Activated CD8-positive, alpha-beta memory T cell treated with anti-CD3 and anti-CD28 coated beads for 48 hours (primary cell): ENCODE measurements at regions not wholly inside any gene's neighbourhood (a gene's known extent, or its start where the extent isn't known, plus 50 kb on each side); places are given as distances from the start of the nearest gene placed in this dataset.
"Not testable (repeated sequence)": the region's sequence is repeated elsewhere in the genome, so short reads cannot be mapped to it uniquely, and the experiment has no call there.

ENCODE experiments used
- DNase-seq, 3 experiments: peaks; one replicate each; pipeline ENCODE4 v3.0.0-alpha.2; 2020; ENCODE audit warnings: low read depth in 2 of 3, low spot score in 2 of 3

DNA sequence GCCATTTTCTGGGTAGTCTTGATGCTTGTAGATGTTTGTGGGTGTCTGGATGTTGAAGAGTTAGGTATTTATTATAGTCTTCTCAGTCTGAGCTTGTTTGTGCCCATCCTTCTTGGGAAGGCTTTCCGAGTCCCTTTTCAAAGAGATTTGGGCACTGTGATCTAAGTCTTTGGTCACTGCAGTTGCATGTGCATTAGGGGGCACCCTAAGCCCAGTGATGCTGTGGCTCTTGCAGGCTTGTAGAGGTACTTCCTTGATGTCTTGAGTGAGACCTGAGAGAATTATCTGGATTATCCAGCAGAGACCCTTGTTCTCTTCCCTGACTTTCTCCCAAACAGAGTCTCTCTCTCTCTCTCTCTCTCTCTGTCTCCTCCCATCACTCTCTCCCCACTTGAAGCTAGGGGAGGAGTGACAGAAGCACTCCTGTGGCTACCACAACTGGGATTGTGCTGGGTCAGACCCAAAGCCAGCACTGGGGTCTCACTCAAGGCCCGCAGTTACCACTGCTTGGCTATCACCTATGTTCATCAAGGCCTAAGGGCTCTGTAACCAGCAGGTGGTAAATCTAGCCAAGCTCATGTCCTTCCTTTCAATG lies 68.5 kb downstream of the TMCO5A start:
- DNase-seq: no peak

DNA sequence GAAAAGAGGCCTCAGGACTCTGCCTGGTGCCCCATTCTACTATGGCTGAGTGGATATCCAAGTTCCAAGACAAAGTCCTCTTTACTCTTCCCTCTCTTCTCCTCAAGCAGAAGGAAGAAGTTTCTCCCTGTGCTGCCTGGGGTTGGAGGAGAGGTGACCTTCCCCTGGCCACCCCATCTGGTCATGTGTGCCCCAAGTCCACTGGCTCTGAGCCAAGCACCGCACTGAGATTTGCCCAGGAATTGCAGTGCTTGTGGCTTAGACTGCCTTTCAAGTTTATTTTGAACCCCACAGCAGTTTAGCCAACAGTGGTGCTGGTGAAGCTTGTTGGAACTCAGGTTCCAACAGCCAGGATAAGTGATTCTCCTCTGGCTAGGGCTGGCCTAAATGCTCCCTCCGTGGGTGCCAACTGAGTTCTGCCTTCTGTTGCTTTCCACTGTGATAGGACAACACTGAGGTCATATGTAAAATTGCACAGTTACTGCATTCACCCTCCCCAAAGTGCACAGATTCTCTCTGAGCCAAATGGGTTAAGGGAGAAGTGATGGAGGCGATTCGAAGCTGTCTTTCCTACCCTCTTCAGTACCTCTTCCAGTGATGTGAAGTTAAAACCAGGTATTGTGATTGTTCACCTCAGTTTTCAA lies 69.9 kb downstream of the TMCO5A start:
- DNase-seq: no peak

DNA sequence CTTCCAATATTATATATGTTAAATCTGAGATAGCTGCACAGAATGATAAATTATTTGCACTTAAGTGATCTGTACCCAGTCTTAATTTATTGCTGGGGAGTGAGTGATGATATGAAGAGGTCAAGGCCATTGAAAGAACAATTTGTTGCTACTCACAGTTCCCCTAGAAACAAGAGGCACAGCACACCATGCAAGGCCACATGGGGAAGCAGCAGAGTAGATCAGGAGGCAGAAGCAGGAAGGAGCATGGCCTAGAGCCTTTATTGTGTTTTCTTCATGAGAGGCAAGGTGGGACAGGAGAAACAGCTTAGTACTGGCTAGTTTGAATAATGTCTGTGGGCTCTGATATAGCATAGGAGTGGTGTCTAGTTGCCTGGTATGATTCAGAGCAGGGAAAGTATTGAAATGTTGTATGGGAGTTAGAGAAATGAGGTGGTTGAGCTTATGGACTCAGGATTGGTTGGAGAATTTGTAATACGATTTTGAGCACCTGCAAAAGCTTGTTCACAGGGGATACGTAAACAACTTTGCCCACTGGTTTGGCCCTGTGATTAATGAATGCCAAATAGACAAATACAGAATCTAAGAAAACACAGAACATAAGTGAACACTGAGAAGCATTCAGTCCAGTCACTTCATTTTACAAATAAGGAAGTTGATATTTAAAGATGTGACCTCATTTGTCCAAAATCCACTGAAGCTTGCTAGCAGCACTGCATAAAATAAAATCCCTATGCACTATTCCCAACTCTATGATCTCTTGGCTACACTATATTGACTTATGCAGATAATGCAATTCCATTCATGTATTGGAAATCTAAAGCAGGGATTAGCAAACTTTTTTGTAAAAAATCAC lies 71.7 kb downstream of the TMCO5A start:
- DNase-seq: no peak

GRCh38 chr15:38010395-38010794 lies 76.0 kb downstream of the TMCO5A start:
- DNase-seq: no peak

DNA sequence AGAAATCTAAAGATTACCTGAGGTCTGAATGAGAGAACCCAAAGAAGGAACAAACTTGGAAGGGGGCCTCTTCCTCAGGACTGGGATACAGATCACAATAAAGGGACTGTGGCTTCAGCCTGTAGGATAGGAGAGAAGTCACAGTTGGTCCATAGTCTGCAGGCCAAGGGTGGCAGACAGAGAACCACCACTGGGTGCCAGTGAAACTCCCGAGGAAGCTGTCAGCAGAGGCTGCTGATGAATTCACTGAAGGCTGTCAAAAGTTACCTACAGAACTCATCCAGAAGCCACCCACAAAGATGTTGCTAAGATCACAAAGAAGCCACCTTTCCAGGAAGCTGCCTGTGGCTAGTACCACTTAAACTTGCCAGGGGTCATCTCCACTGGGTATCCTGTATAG lies 78.5 kb downstream of the TMCO5A start:
- DNase-seq: no peak

DNA sequence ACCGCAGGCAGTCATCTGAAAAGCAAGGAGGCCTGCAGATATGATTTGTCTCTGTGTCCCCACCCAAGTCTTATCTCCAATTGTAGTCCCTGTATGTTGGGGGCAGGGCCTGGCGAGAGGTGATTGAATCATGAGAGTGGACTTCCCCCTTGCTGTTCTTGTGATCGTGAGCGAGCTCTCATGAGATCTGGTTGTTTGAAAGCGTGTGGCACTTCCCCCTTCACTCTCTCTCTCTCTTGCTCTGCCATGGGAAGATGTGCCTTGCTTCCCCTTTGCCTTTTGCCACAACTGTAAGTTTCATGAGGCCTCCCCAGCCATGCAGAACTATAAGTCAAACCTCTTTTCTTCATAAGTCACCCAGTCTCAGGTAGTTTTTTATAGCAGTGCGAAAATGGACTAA lies 83.3 kb downstream of the TMCO5A start:
- DNase-seq: no peak

DNA sequence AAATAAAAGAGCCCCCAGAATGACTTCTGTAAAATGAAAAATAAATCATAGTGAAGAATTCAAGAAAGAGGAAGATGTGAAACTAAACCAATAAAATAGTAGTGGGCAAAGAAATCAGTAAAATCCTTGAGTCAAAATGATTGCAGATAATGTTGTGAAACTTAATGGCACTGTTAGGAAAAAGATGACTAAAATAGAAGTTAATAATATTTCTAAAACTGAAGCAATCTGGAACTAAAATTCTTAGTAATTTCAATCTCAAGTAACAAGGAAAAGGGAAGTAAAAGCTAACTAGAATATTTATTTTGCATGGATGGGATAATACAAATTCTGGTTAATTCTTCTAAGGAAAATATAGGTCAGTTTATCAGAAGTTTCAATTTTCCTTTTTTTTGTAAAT lies 84.6 kb downstream of the TMCO5A start:
- DNase-seq: no peak

GRCh38 chr15:38021259-38021658 lies 86.8 kb downstream of the TMCO5A start:
- DNase-seq: no peak

- DNase-seq: no peak
Observed at GRCh38 chr15:38024293-38025091, 90.1 kb downstream of the TMCO5A start.

DNA sequence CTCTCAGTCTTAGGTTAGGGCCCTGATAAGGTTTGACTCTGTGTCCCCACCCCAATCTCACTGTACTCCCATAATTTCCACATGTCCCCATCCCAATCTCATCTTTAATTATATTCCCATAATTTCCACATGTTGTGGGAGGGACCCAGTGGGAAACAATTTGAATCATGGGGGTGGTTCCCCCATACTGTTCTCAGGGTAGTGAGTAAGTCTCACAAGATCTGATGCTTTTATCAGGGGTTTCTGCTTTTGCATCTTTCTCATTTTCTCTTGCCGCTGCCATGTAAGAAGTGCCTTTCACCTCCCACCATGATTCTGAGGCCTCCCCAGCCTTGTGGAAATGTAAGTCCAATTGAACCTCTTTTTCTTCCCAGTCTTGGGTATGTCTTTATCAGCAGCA lies 91.2 kb downstream of the TMCO5A start:
- not testable (repeated sequence) for DNase-seq

GRCh38 chr15:38028869-38029268 lies 94.4 kb downstream of the TMCO5A start:
- DNase-seq: no peak

DNA sequence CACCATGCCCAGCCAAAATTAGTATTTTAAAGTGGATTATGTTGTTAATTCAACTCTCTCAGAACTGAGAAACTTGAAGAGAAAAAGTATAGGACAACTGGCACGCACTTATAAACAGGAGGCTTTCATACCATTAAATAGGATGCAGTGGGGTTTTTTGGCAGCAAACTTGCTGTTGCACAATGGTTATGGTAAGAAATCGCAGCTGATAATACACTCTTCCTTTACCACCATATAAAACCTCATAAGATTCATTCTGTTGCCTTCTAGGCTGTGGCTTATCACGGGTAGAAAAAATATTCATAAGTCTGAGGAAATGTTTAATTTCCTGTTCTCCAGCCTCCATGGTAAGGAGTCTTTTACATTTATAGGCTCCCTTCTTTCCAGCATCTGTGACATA lies 95.3 kb downstream of the TMCO5A start:
- no peak for DNase-seq

DNA sequence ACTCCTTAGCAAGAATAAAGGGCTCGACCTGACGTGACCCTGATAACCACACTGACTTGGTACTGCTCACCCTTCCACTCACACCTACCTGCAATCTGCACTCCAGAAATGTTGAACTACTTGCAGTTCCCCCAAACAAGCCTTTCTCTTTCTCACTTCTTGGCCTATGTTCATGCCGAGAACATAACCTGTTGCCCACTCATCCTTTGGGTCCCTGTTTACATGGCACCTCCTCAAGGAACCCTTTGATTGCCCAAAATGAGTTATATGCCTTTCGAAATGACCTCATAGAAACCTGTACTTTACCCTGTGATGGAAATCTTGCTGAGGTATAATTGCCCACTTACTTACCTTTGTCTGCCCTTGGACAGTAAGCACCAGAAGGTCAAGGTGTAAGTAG lies 96.2 kb downstream of the TMCO5A start:
- DNase-seq: no peak

DNA sequence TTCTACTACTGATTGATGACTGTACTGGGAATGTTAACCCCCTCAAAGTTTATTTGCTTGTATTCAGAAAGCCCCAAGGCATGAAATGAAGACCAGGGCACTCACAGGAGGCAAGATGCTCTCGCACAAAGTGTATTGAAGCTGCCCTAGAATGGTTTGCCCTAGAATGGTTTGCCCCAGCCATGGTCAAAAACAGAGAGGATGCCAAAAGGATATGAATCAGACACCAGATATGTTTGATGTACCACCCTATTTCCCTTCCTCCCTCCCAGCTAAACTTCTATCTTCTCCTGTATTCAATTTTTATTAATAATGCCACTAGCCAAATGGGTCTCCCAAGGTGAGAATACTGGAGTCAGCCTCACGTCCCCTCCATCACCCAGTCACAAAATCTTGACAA lies 101.3 kb downstream of the TMCO5A start:
- no peak for DNase-seq

- DNase-seq: no peak
Observed at GRCh38 chr15:38036790-38037338, 102.4 kb downstream of the TMCO5A start.

- DNase-seq: no peak
Observed at GRCh38 chr15:38038659-38039442, 104.4 kb downstream of the TMCO5A start.

DNA sequence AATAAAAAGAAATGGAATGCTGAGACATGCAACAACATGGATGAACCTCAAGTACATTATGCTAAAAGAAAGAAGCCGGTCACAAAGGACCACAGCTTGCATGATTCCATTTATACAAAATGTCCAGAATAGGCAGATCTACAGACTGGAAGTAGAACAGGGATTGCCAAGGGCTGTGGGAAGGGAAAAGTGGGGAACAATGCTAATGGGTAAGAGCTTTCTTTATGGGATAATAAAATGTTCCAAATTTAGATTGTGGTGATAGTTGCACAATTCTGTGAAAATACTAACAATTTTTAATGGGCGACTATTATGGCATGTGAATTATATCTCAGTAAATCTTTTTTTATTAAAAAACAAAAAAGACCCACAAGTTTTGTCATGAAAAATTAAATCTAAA lies 106.2 kb downstream of the TMCO5A start:
- no peak for DNase-seq

GRCh38 chr15:38041576-38041975 lies 107.1 kb downstream of the TMCO5A start:
- DNase-seq: no peak

DNA sequence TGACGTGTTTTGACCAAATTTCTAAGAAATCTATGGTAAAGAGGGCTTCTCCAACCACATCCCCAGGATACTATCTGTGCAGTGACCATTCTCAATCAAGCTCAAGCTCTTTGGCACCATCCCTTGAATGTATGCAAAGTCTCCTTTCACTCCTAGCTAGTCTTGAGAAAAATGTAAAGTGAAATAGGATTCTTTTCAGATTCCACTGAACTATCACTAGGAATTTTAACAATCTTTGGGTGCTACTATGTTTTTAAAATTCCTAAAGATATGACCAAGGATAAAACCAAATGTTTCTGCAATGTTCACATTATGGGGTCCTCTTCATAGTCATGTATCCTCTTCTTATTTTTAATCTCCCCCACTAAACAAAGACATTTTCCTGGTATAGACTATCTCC lies 107.8 kb downstream of the TMCO5A start:
- no peak for DNase-seq

DNA sequence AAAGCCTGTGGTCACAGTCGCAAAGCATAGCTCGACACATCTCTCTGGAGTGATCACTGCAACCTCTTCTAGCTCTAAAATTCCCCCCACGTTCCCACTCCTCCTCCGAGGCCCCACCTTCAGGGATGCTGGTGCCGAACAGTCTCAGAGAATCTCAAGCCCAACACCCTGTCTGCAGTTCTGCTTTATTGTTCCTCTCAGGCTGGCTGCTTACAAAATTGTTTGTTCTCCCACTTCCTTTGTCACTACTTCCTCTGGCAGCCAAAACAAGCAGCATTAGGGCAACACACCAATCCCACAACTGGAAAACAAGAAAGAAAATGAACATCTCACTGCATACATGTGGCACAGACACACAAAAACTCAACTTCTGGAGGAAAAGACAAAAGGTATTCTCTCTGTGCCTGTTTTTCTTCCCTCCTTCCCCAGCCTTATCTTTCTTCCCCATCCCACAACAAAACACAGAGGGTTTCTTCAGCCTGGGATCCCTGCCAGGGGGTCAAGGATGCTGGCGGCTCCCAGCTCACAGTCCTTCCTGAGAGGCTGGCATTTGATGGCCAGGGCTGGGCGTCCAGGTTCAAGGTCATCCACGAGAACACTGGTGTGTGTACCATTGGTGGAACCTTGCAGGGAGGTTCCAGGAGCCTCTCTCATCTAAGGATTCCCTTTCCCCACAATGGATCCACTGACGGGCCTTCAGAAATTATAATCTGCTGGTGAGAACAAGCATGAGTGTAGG lies 108.4 kb downstream of the TMCO5A start:
- DNase-seq: no peak
